ENCODE measurements at regions not wholly inside any gene's neighbourhood (a gene's known extent, or its start where the extent isn't known, plus 50 kb on each side); places are given as distances from the start of the nearest gene placed in this dataset.

- TF ChIP-seq CTCF (IDR thresholded peaks at IDR 0.05) (no peak), POLR2A (IDR thresholded peaks at IDR 0.05) (no peak), EP300 (IDR thresholded peaks at IDR 0.05) (no peak)
These were observed 96.3 kb downstream of the ATPSCKMT start for GRCh38 chr5:10153394-10153793.
